Subcutaneous abdominal adipose tissue (tissue), 5 donors: ENCODE measurements at regions not wholly inside any gene's neighbourhood (a gene's known extent, or its start where the extent isn't known, plus 50 kb on each side); places are given as distances from the start of the nearest gene placed in this dataset.
A peak's percentile ranks its signal among the peaks of the same experiment; 100 is the strongest.

Experiments
- H3K27ac ChIP-seq: one replicate; pipeline ENCODE4 v1.7.0; 2013; ENCODE audit warnings: low read depth, mild to moderate bottlenecking, inconsistent platforms, low read length, moderate library complexity
- H3K27me3 ChIP-seq, 5 donors: one replicate each; pipeline ENCODE4 v1.7.0; 2013; ENCODE audit warnings: low read length in 5 of 5, inconsistent platforms in 1 of 5; ENCODE audit not compliant: control insufficient read depth in 5 of 5, insufficient read depth in 4 of 5
- H3K36me3 ChIP-seq, 5 donors: one replicate each; pipeline ENCODE4 v1.7.0; 2013; ENCODE audit warnings: low read length in 5 of 5; ENCODE audit not compliant: control insufficient read depth in 5 of 5, insufficient read depth in 5 of 5
- H3K4me1 ChIP-seq, 5 donors: one replicate each; pipeline ENCODE4 v1.7.0; 2013; ENCODE audit warnings: low read length in 5 of 5, mild to moderate bottlenecking in 3 of 5, moderate library complexity in 1 of 5; ENCODE audit not compliant: control insufficient read depth in 5 of 5, insufficient read depth in 5 of 5
- H3K4me3 ChIP-seq, 5 donors: one replicate each; pipeline ENCODE4 v1.7.0; 2013; ENCODE audit warnings: low read length in 5 of 5, low read depth in 1 of 5
- H3K9ac ChIP-seq, 5 donors: one replicate each; pipeline ENCODE4 v1.7.0; 2013; ENCODE audit warnings: low read length in 5 of 5, mild to moderate bottlenecking in 4 of 5, moderate library complexity in 3 of 5
- H3K9me3 ChIP-seq, 5 donors: one replicate each; pipeline ENCODE4 v1.7.0; 2013; ENCODE audit warnings: low read length in 5 of 5; ENCODE audit not compliant: control insufficient read depth in 5 of 5
- donor health status: healthy.
- donor health status: healthy.
- donor health status: healthy.
- donor health status: healthy.
- donor health status: healthy.

DNA sequence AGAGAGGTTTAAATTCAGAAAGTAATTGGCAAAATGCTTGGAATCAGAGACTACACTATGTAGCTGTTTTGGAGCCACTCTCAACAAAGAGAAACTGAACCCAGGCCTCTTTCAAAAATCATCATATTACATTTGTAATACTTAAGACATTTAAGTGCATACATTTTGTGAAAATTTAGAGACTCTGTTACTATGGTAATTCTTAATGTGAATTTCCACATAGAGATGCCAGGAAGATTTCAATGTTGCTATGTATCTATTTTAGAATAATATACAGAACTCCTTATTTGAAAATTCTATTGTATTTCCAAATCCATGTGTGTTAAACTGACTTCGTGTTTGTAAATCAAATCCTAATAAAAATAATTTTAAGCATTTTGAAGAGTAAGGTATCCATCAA, 1260.9 kb upstream of the C9orf72 start:
- no peak overlapping the region for H3K27ac ChIP-seq
- H3K27me3 ChIP-seq: no peaks in the 10 kb centered on the region
- H3K36me3 ChIP-seq: no peaks in the 10 kb centered on the region
- H3K9ac ChIP-seq: no peak overlapping the region
- no peaks in the 10 kb centered on the region for H3K4me1 ChIP-seq
- H3K9me3 ChIP-seq: peaks cover 0 to 7% (median 4%) of the 10 kb centered on the region in 5 donors
- H3K4me3 ChIP-seq: no peak overlapping the region

DNA sequence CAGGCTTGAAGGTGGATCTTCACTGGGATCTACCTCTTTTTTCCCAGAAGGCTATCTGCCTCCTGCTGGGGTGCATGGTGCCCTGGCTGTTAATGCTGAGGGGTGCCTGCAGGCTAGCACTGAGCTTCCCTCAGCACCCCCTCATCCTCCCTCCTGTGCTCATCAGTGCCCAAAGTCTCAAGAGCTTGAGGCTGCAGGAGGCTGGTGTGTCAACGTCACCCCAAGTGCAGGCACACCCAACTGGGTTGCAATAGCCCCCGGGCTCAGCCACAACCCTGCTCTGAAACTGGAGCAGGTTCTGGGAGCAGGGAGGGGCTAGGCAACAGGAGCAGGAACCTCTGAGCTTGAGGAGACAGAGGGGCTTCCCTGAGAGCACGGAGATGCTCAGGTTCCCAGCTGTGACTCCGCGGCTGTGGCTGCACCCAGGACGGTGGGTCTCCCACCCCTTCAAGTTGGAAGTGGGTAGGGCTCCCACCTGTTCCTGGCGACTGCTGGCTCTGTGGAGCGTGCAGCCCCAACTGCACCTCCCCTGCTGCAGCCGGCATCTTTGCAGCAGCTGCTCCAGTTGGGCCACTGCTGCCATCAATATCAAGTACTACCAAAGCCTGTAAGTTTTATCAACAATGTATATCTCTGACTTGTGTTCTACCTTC, 1266.6 kb upstream of the C9orf72 start:
- Histone ChIP-seq H3K27ac (no peak overlapping the region), H3K9ac (no peak overlapping the region), H3K27me3 (peaks cover 0 to 2% (median 0%) of the 10 kb centered on the region in 5 donors), H3K4me1 (no peaks in the 10 kb centered on the region), H3K4me3 (peak overlapping the region in 1 of 5 donors; percentile 4), H3K36me3 (no peaks in the 10 kb centered on the region), H3K9me3 (peaks cover 0 to 14% (median 4%) of the 10 kb centered on the region in 5 donors)

DNA sequence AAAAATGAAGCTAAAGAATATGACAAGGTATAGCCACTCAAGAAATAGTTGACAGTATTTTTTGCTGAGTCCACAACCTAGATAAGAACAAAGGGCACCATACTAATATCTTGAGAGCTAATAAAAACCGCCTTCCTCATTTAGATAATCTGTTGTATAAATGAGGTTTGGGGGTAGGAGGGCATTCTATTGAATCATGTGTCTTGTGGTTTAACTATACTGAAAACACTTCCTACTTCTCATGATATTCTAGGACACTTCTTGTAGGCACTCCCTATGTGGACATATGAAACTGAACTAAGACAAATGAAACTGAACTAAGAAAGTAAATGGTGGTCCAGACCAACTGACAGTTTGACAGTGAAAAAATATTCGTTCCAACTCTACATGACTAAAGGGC, 1268.5 kb upstream of the C9orf72 start:
- Histone ChIP-seq H3K27me3 (peaks cover 0 to 2% (median 0%) of the 10 kb centered on the region in 5 donors), H3K27ac (no peak overlapping the region), H3K9me3 (peaks cover 0 to 14% (median 4%) of the 10 kb centered on the region in 5 donors), H3K4me3 (no peak overlapping the region), H3K4me1 (no peaks in the 10 kb centered on the region), H3K36me3 (no peaks in the 10 kb centered on the region), H3K9ac (no peak overlapping the region)

DNA sequence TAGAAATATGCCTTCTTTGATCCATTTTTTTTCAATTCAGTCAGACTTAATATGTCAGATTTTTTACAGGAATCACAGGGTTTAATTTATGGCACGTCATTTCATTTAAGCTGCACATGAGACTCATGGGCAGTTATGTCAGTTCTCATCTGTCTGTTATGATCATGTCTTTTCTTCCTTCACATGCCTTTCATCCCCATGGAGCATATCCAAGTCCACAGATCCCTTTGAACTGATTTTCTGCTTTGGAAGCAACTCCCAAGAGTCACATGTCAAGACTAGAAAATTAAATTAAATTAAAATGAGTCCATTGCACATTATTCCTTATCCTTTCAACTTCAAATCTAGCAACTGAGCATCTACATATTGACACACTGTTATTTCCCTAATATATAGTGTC, 1274.0 kb upstream of the C9orf72 start:
- no peak overlapping the region for H3K4me3 ChIP-seq
- peaks cover 0 to 3% (median 0%) of the 10 kb centered on the region in 5 donors for H3K4me1 ChIP-seq
- H3K9me3 ChIP-seq: no peaks in the 10 kb centered on the region
- H3K36me3 ChIP-seq: no peaks in the 10 kb centered on the region
- H3K27me3 ChIP-seq: no peaks in the 10 kb centered on the region
- no peak overlapping the region for H3K9ac ChIP-seq
- H3K27ac ChIP-seq: no peak overlapping the region

DNA sequence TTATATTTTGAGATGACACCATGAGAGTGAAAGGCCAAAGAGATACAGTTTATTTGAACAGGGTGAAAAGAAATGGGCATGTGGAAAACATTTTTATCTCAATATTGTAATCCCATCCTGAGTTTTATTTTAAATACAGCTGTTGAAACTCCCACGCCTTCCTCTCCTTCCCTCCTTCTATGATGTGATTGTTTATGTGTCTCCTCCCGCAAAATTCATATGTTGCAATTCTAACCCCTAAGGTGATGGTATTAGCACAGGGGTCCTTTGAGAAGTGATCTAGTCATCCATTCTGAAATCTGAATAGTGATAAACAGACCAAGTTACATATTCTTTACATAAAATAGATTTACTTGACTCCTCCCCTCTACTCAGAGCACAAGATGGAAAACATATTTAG, 1275.4 kb upstream of the C9orf72 start:
- no peaks in the 10 kb centered on the region for H3K36me3 ChIP-seq
- H3K9me3 ChIP-seq: no peaks in the 10 kb centered on the region
- H3K27me3 ChIP-seq: no peaks in the 10 kb centered on the region

DNA sequence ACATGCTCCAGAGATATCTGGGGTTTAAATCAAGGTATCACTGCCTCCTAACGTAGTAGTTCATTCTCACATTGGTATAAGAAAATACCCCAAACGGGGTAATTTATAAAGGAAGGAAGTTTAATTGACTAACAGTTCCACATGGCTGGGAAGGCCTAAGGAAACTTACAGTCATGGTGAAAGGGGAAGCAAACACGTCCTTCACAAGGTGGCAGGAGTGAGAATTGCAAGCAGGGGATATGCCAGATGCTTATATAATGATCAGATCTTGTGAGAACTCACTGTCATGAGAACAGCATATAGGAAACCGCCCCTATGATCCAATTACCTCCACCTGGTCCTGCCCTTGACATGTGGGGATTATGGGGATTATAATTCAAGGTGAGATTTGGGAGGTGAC, 1280.2 kb upstream of the C9orf72 start:
- Histone ChIP-seq H3K9me3 (no peaks in the 10 kb centered on the region), H3K27me3 (no peaks in the 10 kb centered on the region), H3K9ac (no peak overlapping the region), H3K36me3 (no peaks in the 10 kb centered on the region), H3K4me1 (no peaks in the 10 kb centered on the region), H3K4me3 (no peak overlapping the region), H3K27ac (no peak overlapping the region)

More for the DNA sequence above, 1275.4 kb upstream of the C9orf72 start:
- H3K4me3 ChIP-seq: no peak overlapping the region
- no peak overlapping the region for H3K9ac ChIP-seq
- H3K27ac ChIP-seq: no peak overlapping the region
- peaks cover 0 to 3% (median 0%) of the 10 kb centered on the region in 5 donors for H3K4me1 ChIP-seq

DNA sequence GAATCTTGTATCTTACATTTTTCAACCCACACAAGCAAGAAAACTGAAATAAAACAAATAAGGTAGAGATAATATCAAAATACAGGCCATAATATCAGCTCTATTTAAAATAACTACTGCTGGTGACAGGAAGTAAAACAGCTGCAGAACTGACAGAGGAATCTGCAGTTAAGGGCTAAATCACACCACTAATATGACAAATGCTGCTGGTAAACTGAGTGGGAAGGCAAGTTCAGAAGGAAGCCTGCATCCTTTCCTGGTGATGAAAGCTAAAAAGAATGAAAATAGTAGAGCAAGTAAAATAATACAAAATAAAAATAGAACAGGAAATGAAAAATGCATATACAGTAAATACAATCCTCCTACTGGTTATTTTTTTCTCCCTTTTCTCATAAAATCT, 1293.7 kb upstream of the C9orf72 start:
- no peaks in the 10 kb centered on the region for H3K27me3 ChIP-seq
- H3K36me3 ChIP-seq: no peaks in the 10 kb centered on the region
- H3K9ac ChIP-seq: no peak overlapping the region
- no peak overlapping the region for H3K27ac ChIP-seq
- H3K9me3 ChIP-seq: no peaks in the 10 kb centered on the region
- no peak overlapping the region for H3K4me3 ChIP-seq
- H3K4me1 ChIP-seq: no peaks in the 10 kb centered on the region

DNA sequence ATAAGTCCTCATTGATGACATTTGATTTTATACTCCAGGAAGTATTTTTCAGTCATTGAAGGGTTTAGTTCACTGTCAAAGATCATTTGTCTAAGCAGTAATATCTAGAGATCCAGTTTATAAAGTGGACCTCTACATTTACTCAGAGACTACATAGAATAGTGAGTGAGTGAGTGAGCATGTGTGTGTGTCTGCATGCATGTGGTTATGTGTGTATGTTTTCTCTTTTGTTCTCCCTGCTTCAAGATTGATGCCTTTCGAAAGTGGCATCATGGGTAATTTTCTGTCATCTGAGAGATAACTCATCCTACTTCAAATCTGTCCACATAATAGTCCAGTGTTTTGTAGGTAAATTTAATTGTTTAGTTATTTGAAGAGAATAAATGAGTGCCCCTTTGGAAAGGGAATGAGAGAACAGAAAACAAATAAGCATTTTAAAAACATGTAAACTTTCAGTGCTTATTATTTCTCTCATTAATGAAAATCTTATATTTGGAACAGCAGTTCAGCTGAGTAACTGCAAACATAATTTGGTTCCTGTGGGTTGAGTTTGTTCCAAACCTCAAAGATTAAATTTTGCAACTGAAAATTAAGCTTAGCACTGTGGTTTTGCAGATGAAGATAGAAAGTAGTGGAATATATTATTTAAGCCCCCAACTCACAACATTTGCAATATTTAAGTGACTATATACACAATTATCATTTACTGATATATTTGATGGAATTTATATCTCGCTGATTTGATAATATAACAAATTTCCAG, 1295.1 kb upstream of the C9orf72 start:
- no peak overlapping the region for H3K4me3 ChIP-seq
- H3K4me1 ChIP-seq: no peaks in the 10 kb centered on the region
- H3K27ac ChIP-seq: no peak overlapping the region
- no peaks in the 10 kb centered on the region for H3K27me3 ChIP-seq
- no peaks in the 10 kb centered on the region for H3K36me3 ChIP-seq
- no peaks in the 10 kb centered on the region for H3K9me3 ChIP-seq
- H3K9ac ChIP-seq: no peak overlapping the region

DNA sequence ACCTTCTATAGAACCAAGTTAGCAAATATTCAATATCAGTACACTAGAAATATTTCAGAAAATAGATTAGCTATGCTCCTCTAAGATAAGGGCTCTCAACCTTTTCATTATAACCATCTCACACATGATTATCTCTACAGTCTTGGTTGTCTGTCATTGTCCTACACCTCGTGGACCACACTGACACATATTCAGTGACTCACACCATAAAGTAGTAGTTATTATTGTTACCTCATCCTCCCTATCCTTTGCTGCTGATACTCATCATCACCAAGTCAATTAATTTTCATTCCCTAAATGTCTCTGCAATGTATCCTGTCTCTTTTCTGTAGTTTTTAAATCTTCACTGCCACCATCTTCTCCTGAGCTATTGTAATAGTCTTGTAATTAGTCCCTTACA, 1309.2 kb upstream of the C9orf72 start:
- H3K9me3 ChIP-seq: no peaks in the 10 kb centered on the region
- H3K4me3 ChIP-seq: no peak overlapping the region
- no peaks in the 10 kb centered on the region for H3K27me3 ChIP-seq
- H3K36me3 ChIP-seq: no peaks in the 10 kb centered on the region
- H3K27ac ChIP-seq: no peak overlapping the region
- no peaks in the 10 kb centered on the region for H3K4me1 ChIP-seq
- no peak overlapping the region for H3K9ac ChIP-seq

DNA sequence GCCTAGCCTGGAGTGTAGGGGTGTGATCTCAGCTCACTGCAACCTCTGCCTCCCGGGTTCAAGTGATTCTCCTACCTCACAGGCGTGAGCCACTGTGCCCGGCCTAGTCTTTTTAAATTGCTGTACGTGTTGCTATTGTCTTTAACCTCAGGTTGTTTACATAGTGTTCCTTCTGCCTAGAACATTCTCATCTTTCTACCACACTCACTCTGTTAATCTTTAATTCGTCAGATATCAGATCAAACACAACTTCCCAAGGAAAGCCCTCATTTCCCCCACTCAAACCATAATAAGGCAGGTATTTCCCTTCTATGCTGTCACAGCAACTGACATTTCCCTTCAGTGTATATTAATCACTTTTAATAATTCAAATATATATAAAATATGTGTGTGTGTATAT, 1310.0 kb upstream of the C9orf72 start:
- H3K4me3 ChIP-seq: no peak overlapping the region
- no peaks in the 10 kb centered on the region for H3K9me3 ChIP-seq
- H3K27me3 ChIP-seq: no peaks in the 10 kb centered on the region
- no peaks in the 10 kb centered on the region for H3K36me3 ChIP-seq
- no peak overlapping the region for H3K27ac ChIP-seq
- H3K9ac ChIP-seq: no peak overlapping the region
- H3K4me1 ChIP-seq: no peaks in the 10 kb centered on the region
